Eye (tissue), 1 donor: ENCODE measurements at regions not wholly inside any gene's neighbourhood (a gene's known extent, or its start where the extent isn't known, plus 50 kb on each side); places are given as distances from the start of the nearest gene placed in this dataset.
"Not testable (repeated sequence)": the region's sequence is repeated elsewhere in the genome, so short reads cannot be mapped to it uniquely, and the experiment has no call there.

Source experiments
- DNase-seq: peaks from one replicate; pipeline ENCODE4 v3.0.0-alpha.2; 2015

- no peak for DNase-seq
These were observed 50.4 kb upstream of the RNF32 start for GRCh38 chr7:156590212-156590611.

- no peak for DNase-seq
These were observed 50.8 kb upstream of the RNF32 start for GRCh38 chr7:156589808-156590207.

GRCh38 chr7:156585926-156586325 lies 54.6 kb upstream of the RNF32 start:
- no peak for DNase-seq

GRCh38 chr7:156585025-156585648 lies 55.4 kb upstream of the RNF32 start:
- no peak for DNase-seq

- DNase-seq: no peak
These were observed 57.9 kb upstream of the RNF32 start for GRCh38 chr7:156582591-156583123.

GRCh38 chr7:156580036-156580435 lies 60.5 kb upstream of the RNF32 start:
- no peak for DNase-seq

GRCh38 chr7:156579566-156579965 lies 61.0 kb upstream of the RNF32 start:
- DNase-seq: no peak

GRCh38 chr7:156578978-156579430 lies 61.6 kb upstream of the RNF32 start:
- DNase-seq: no peak

- no peak for DNase-seq
These were observed 62.0 kb upstream of the RNF32 start for GRCh38 chr7:156578578-156578940.

GRCh38 chr7:156577645-156578577 lies 62.7 kb upstream of the RNF32 start:
- peak; percentile 12 for DNase-seq

- DNase-seq: no peak
These were observed 64.1 kb upstream of the RNF32 start for GRCh38 chr7:156576216-156577058.

GRCh38 chr7:156568258-156568657 lies 72.3 kb upstream of the RNF32 start:
- no peak for DNase-seq

- no peak for DNase-seq
These were observed 73.6 kb upstream of the RNF32 start for GRCh38 chr7:156566812-156567549.

GRCh38 chr7:156565002-156565401 lies 75.6 kb upstream of the RNF32 start:
- not testable (repeated sequence) for DNase-seq

GRCh38 chr7:156560696-156561095 lies 79.9 kb upstream of the RNF32 start:
- no peak for DNase-seq

GRCh38 chr7:156560075-156560474 lies 80.5 kb upstream of the RNF32 start:
- DNase-seq: no peak

- DNase-seq: no peak
These were observed 81.6 kb upstream of the RNF32 start for GRCh38 chr7:156559001-156559400.

- no peak for DNase-seq
These were observed 82.4 kb upstream of the RNF32 start for GRCh38 chr7:156558198-156558597.

GRCh38 chr7:156556083-156556482 lies 84.5 kb upstream of the RNF32 start:
- no peak for DNase-seq

- DNase-seq: no peak
These were observed 86.1 kb upstream of the RNF32 start for GRCh38 chr7:156554488-156554887.

- no peak for DNase-seq
These were observed 90.9 kb upstream of the RNF32 start for GRCh38 chr7:156549636-156550035.

- DNase-seq: no peak
These were observed 92.6 kb upstream of the RNF32 start for GRCh38 chr7:156547884-156548561.
